ENCODE measurements at regions not wholly inside any gene's neighbourhood (a gene's known extent, or its start where the extent isn't known, plus 50 kb on each side); places are given as distances from the start of the nearest gene placed in this dataset.

DNA sequence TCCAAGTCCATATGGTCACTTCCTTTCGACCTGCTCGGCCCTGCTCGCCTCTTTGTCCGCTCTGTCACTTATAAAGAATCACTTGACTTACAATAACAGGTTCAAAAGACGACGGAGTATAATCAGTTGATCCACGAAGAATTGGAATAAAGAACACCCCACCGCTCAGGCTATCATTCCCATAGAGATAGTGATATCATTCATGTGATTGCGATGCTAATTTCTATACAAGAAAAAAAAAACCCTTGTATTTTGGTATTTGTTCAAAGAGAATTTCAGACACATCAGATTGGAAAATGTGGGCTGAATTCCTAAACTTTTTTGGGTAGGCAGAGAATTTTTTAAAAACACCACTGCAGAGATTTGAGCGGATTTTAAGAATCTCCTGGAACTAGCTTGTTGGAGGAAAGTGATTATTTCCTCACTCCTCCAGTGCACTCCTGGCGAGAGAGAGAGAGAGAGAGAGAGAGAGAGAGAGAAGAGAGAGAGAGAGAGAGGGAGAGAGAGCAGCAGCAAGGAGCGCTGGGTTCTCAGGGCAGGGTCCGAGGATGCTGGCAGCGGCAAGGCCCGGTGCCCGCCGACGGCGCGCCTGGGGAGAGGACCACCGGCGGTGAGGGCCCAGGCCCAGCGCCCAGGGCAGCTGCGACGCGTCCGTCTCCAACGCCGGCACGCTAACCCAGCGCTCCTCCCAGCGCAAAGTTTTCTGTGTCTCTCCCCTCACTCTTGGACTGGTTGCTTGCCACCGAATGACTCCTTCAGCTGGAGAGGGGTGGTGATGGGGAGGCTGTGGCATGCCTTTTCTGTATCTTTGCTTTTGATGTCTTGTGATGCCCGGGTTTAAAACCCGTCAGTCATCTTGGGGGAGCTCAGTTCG, 149.0 kb upstream of the ZNF536 start:
- H3K4me3 Mint-ChIP-seq, result no peak overlapping the region
- H3K9me3 Mint-ChIP-seq, result no peaks in the 10 kb centered on the region; the same call in 1 of the 2 replicates
- DNase-seq, result no peak
- H3K4me1 Mint-ChIP-seq (ENCODE audit: low read depth), result peaks cover 19% of the 10 kb centered on the region
- TF ChIP-seq, protein P1, sequence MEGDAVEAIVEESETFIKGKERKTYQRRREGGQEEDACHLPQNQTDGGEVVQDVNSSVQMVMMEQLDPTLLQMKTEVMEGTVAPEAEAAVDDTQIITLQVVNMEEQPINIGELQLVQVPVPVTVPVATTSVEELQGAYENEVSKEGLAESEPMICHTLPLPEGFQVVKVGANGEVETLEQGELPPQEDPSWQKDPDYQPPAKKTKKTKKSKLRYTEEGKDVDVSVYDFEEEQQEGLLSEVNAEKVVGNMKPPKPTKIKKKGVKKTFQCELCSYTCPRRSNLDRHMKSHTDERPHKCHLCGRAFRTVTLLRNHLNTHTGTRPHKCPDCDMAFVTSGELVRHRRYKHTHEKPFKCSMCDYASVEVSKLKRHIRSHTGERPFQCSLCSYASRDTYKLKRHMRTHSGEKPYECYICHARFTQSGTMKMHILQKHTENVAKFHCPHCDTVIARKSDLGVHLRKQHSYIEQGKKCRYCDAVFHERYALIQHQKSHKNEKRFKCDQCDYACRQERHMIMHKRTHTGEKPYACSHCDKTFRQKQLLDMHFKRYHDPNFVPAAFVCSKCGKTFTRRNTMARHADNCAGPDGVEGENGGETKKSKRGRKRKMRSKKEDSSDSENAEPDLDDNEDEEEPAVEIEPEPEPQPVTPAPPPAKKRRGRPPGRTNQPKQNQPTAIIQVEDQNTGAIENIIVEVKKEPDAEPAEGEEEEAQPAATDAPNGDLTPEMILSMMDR (IDR thresholded peaks at IDR 0.05), result no peak
- H3K36me3 Mint-ChIP-seq (ENCODE audit: low read depth), result no peaks in the 10 kb centered on the region
- peaks cover 23% of the 10 kb centered on the region for H3K27me3 Mint-ChIP-seq (ENCODE audit: insufficient read depth)
- no peak overlapping the region for H3K27ac Mint-ChIP-seq

DNA sequence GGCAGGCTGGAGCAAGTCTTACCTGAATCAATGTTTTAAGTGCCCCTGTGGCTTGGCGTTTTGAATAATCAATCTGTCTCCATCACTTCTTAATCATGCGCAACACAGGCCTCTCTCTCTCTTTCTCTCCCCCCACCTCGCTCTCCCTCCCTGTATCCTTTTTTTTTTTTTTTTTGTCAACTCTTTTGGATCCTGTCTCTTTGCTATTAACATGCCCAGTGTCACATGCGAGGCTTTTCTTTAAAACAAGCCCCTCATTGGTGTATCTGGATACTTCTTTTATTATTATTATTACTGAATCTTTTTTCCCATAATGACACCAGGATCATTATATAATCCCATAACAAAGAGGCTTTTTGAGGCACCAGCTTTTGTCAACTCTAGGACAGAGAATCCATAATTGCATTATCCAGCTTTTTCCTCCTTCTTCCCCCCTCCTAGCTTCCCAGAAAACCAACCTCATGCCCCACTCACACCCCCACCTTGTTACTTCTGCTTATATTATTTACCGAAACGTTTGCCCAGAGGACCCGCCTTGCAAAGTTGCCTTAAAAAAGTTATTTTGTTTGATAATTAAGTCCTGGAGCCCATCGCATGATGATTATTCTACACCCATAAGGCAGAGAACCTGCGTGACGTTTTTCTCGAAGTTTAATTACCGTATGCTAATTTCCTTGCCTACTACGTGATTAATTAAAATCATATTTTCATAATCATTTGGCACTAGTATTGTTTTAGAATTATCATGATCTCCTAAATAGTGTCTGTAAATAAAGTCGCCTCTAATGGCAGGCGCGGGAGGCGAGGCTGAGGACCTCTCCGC, 148.1 kb upstream of the ZNF536 start:
- Mint-ChIP-seq H3K9me3 (no peaks in the 10 kb centered on the region; the same call in 1 of the 2 replicates), H3K4me3 (no peak overlapping the region), H3K27me3 (ENCODE audit: insufficient read depth) (peaks cover 25% of the 10 kb centered on the region), H3K4me1 (ENCODE audit: low read depth) (peaks cover 23% of the 10 kb centered on the region), H3K27ac (no peak overlapping the region), H3K36me3 (ENCODE audit: low read depth) (no peaks in the 10 kb centered on the region)
- TF ChIP-seq, protein P1 (IDR thresholded peaks at IDR 0.05), result no peak
- no peak for DNase-seq

DNA sequence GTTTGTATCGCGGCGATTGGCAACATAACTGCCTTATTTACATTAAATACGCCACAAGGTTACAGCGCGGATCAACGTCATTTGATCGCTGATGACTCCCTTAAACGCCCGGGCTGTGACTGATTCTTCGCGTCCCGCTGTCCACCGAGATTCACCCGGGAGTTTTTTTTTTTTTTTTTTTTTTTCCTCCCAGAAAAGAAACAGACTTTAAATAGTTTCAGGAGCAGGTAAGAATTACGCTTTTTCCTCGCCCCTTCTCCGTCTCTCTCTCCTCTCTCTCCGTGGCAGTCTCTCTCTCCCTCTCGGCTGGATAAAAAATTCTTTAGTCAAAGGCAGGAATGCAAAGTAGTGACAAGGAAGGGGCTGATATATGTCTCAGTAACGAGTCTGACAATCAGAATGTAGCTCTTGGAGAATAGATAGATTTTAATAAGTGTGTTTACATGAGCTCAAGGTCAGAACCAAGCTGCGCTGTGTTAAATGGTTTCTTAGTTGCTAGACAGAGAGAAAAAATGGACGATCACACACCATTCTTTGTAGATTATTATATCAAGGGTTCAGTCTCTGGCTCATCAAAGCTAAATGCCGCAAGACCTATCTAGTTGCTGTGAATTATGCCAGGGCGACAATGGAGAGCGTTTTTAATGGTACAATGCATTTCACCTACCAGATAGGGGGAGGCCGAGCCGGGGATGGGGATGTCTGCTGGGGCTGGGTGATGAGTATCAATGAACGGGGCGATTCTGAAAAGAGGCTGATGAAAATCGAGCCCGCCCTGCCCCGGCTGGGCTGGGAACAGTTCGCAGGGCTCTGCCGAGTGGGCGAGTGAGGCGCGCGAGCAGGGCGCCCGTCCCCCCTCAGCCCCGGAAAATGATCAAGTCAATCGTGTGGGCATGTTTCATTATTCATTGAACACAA, 147.2 kb upstream of the ZNF536 start:
- no peak for DNase-seq
- TF ChIP-seq, protein P1 (IDR thresholded peaks at IDR 0.05), result no peak
- Mint-ChIP-seq H3K27ac (no peak overlapping the region), H3K9me3 (no peaks in the 10 kb centered on the region; the same call in 1 of the 2 replicates), H3K27me3 (ENCODE audit: insufficient read depth) (peaks cover 28% of the 10 kb centered on the region), H3K4me3 (peak overlapping the region; percentile 65), H3K4me1 (ENCODE audit: low read depth) (peaks cover 24% of the 10 kb centered on the region), H3K36me3 (ENCODE audit: low read depth) (no peaks in the 10 kb centered on the region)

DNA sequence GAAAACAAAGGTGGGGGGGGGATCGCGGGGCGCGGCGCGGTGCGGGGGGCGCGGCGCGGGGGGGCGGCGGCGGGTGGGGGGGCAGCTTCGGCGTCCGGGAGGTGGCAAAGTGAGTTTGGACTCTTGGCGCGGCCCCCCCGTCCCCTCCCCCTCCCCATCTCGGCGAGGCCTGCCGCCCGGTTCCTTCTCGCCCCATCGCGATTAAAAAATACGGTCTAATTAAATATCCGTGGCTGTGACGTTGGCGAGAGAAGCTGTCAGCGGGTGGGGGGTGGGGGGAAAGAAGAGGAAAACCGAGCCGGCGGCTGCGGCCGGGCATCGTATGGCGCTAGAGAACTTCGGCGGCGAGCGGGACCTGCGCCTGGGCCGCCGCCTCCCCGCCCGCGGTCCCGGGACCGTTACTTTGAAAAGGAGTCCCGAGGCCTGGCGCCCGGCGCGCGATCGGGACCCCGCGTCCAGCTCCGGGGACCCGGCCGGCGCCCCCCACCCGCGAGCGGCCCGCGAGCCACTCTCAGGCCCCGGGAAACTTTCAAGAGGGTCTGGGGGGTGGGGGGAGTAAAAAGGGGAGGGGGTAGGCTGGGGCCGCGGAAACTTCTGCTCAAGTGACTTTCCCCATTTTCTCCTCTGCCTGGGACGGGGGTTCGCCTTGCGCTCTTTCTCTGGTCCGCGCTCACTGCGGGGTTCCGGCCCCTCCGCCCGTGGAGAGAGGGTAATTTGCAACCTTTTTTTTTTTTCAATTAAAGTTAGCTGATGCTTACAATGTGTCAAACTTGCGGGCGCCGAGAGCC, 146.3 kb upstream of the ZNF536 start:
- Mint-ChIP-seq H3K4me3 (peak overlapping the region; percentile 94), H3K27me3 (ENCODE audit: insufficient read depth) (peaks cover 31% of the 10 kb centered on the region), H3K9me3 (no peaks in the 10 kb centered on the region; the same call in 1 of the 2 replicates), H3K4me1 (ENCODE audit: low read depth) (peaks cover 24% of the 10 kb centered on the region), H3K27ac (no peak overlapping the region), H3K36me3 (ENCODE audit: low read depth) (no peaks in the 10 kb centered on the region)
- no peak for DNase-seq
- TF ChIP-seq, protein P1 (IDR thresholded peaks at IDR 0.05), result no peak
